GM23338 (cell line): ENCODE measurements at regions not wholly inside any gene's neighbourhood (a gene's known extent, or its start where the extent isn't known, plus 50 kb on each side); places are given as distances from the start of the nearest gene placed in this dataset.

Experiments
- CREB1 ChIP-seq: fragments of 250-450 bp; sonication (Bioruptor Pico); IDR thresholded peaks from 2 replicates; pipeline ENCODE4 v1.5.0; 2020; ENCODE audit warnings: low read depth, mild to moderate bottlenecking, moderate library complexity
- CTCF ChIP-seq, 2 experiments: fragments of 200-600 bp in 1 of 2; sonication (generic) in 1 of 2; conservative IDR thresholded peaks; 2 replicates each; pipeline versions ENCODE4 v1.5.1 to v1.6.1; 2016 to 2017; ENCODE audit warnings: antibody characterized with exemption in 2 of 2, low read depth in 2 of 2, mild to moderate bottlenecking in 2 of 2, moderate library complexity in 1 of 2
- EZH2 ChIP-seq: fragments of 200-600 bp; sonication (generic); IDR thresholded peaks from one replicate; pipeline ENCODE4 v1.8.0; 2017; ENCODE audit warnings: antibody characterized with exemption, mild to moderate bottlenecking, low read depth; ENCODE audit not compliant: unreplicated experiment

- TF ChIP-seq CREB1 (CRISPR knock-in tag) (no peak), CTCF (conservative IDR thresholded peaks at IDR 0.05; ENCODE audit: low read depth in 2 of 2) (no peak), EZH2 (no peak)
Observed at GRCh38 chr22:34017205-34017604, 96.9 kb upstream of the LARGE1 start.
